T-helper 1 cell (primary cell): ENCODE measurements at regions not wholly inside any gene's neighbourhood (a gene's known extent, or its start where the extent isn't known, plus 50 kb on each side); places are given as distances from the start of the nearest gene placed in this dataset.

Source experiments
- DNase-seq, 5 donors: peaks; one replicate each; pipeline ENCODE4 v3.0.0-alpha.2; 2012 to 2020

DNA sequence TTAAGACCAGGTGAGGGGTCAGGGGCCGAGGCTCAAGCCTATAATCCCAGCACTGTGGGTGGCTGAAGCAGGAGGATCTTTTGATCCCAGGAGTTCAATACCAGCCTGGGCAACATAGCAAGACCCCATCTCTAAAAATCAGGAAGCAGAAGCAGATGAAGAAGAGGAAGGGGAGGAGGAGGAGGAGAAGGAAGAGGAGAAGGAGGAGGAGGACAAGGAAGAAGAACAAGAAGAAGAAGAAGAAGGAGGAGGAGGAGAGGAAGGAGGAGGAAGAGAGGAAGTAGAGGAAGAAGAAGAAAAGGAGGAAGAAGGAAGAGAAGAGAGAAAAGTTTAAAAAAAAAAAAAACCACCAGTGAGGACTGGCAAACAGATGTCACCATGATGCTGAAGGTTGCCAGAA is 92.0 kb upstream of the TMEM26 start:
- DNase-seq: no peak

DNA sequence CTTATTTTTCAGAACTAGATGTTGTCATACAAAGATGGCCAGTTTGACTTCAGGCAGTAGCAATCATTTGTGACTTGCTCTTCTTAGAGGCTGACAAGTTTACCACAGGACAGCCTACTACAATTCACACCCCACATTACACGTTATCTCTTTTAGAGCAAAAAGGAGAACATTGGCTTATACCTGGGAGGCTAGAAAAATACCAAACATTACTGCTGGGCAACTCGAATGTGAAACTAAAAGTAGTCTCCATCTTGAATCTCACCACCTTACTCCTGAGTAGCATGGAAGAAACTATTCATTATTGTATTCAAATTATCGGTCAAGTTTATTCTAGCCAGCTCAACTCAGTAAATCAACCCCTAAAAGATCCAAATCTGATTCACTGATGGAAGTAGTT is 90.7 kb upstream of the TMEM26 start:
- DNase-seq: no peak

GRCh38 chr10:61542596-61542995 is 89.4 kb upstream of the TMEM26 start:
- no peak for DNase-seq

GRCh38 chr10:61541960-61542359 is 88.8 kb upstream of the TMEM26 start:
- no peak for DNase-seq

GRCh38 chr10:61539876-61540275 is 86.7 kb upstream of the TMEM26 start:
- no peak for DNase-seq

DNA sequence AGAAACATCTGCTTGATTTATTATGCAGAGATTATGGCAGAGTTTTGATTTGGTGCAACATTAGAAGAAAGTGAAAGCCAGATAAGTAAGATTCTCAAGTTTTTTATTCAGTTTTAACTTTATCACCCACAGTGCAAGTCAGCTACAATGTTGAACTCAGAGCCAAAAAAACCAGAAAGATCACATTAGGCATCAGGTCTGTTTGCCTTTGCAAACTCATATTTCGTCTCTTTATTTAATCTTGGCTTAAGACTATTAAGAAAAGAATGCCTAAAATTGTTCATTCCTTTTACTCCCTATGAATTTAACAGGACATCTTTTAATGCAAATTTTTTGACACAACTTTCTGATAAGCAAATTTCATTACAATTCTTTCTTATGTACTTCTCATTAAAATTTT is 76.0 kb upstream of the TMEM26 start:
- no peak for DNase-seq

DNA sequence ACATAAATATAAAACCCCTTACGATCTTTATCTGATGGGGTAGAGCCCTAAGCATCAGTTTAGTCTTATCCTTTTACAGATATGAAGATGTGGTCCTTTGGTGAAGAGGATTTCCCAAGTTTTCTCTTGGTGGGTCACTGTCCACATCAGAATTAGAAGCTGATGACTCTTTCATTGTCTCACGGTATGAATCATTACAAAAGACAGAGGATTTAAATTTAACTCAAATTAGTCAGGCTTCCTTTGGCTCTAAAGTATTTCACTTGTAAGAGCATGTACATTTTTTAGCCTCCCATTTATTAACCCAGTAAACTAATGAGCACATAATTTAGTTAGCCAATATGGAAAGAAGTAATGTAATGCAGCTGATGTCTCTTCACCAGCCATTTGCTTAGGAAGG is 49.9 kb upstream of the TMEM26 start:
- no peak for DNase-seq
